ENCODE measurements at regions not wholly inside any gene's neighbourhood (a gene's known extent, or its start where the extent isn't known, plus 50 kb on each side); places are given as distances from the start of the nearest gene placed in this dataset.

GRCh38 chr9:115445655-115446054 is 327.7 kb upstream of the TNC start:
- TF ChIP-seq CTCF (IDR thresholded peaks at IDR 0.05; ENCODE audit: insufficient read depth, low read length, poor library complexity, severe bottlenecking) (no peak), EZH2phosphoT487 (conservative IDR thresholded peaks at IDR 0.05; ENCODE audit: low read length) (no peak)
